ENCODE measurements at regions not wholly inside any gene's neighbourhood (a gene's known extent, or its start where the extent isn't known, plus 50 kb on each side); places are given as distances from the start of the nearest gene placed in this dataset.

DNA sequence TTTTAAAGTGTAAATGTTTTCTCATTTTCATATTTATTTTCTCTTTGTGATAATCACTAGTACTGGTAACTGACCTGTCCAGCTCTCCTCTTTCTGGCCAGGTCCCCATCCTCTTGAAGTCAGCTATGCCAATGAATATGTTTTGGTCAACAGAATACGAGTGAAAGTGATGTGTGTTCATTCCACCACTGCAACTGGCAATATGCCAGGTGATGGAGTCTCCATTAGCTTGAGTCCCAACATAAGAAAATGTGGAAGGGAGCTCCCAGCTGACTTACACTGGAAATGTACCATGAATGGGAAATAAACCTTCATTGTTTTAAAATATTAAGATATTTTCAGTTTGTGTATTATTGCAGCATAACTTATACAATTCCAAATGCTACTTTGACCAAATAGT, 75.8 kb downstream of the CCDC34 start:
- POLR2A ChIA-PET, result no interaction called here
- Histone ChIP-seq H3K27ac (no peak overlapping the region), H3K4me1 (peaks cover 11% of the 10 kb centered on the region), H3K9me3 (peaks cover 18% of the 10 kb centered on the region), H3K4me3 (no peak overlapping the region), H3K4me2 (no peak overlapping the region)
- no peak for FAIRE-seq
- no peak for TF ChIP-seq HEYL (CRISPR knock-in tag; IDR thresholded peaks at IDR 0.05)
- TF ChIP-seq CHD4 (IDR thresholded peaks at IDR 0.05; ENCODE audit: borderline replicate concordance), result no peak
- no peak for TF ChIP-seq ATOH8 (CRISPR knock-in tag; IDR thresholded peaks at IDR 0.05; ENCODE audit: low read depth)
- no peak for TF ChIP-seq PHF8 (IDR thresholded peaks at IDR 0.05; ENCODE audit: borderline replicate concordance, low read depth)
- no peak for TF ChIP-seq HOXB13 (CRISPR knock-in tag; IDR thresholded peaks at IDR 0.05; ENCODE audit: low read depth)
- no peak for TF ChIP-seq EHF (CRISPR knock-in tag; IDR thresholded peaks at IDR 0.05)
- no peak for TF ChIP-seq ELK1 (IDR thresholded peaks at IDR 0.05; ENCODE audit: low read depth, low read length)
- TF ChIP-seq, protein P1, sequence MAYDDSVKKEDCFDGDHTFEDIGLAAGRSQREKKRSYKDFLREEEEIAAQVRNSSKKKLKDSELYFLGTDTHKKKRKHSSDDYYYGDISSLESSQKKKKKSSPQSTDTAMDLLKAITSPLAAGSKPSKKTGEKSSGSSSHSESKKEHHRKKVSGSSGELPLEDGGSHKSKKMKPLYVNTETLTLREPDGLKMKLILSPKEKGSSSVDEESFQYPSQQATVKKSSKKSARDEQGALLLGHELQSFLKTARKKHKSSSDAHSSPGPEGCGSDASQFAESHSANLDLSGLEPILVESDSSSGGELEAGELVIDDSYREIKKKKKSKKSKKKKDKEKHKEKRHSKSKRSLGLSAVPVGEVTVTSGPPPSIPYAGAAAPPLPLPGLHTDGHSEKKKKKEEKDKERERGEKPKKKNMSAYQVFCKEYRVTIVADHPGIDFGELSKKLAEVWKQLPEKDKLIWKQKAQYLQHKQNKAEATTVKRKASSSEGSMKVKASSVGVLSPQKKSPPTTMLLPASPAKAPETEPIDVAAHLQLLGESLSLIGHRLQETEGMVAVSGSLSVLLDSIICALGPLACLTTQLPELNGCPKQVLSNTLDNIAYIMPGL (CRISPR knock-in tag; IDR thresholded peaks at IDR 0.05; ENCODE audit: borderline replicate concordance), result no peak
- no peak for TF ChIP-seq JUNB (IDR thresholded peaks at IDR 0.05)
- TF ChIP-seq TP53 (CRISPR knock-in tag; IDR thresholded peaks at IDR 0.05), result no peak
- TF ChIP-seq EHMT2 (IDR thresholded peaks at IDR 0.05; ENCODE audit: low read depth), result no peak
- TF ChIP-seq MAX (IDR thresholded peaks at IDR 0.05), result no peak
- TF ChIP-seq CBX2 (IDR thresholded peaks at IDR 0.05; ENCODE audit: borderline replicate concordance, low read depth), result no peak
- TF ChIP-seq FOXS1 (CRISPR knock-in tag; IDR thresholded peaks at IDR 0.05), result no peak
- no peak for TF ChIP-seq JUN (IDR thresholded peaks at IDR 0.05)
- TF ChIP-seq E2F6 (IDR thresholded peaks at IDR 0.05; ENCODE audit: borderline replicate concordance, low read depth), result no peak
- no peak for TF ChIP-seq HDAC2 (IDR thresholded peaks at IDR 0.05)
- no peak for TF ChIP-seq SREBF2 (IDR thresholded peaks at IDR 0.05)
- no peak for TF ChIP-seq CHD2 (IDR thresholded peaks at IDR 0.05; ENCODE audit: low read length, partially characterized antibody)
- 80% methylated on average over 1 of the region's 1 CpG for WGBS (ENCODE audit: missing lambda C conversion rate)
- CTCF ChIA-PET, result interaction anchor here (0.7 to 7.3 kb wide), 5 partner anchors 9 to 103 kb away, joined by 4 to 48 read pairs (median 6); no protein-coding TSS in a partner anchor
- ATAC-seq, result no peak
- no peak for DNase-seq (ENCODE audit: low read depth in 1 of 2, low spot score in 1 of 2)

DNA sequence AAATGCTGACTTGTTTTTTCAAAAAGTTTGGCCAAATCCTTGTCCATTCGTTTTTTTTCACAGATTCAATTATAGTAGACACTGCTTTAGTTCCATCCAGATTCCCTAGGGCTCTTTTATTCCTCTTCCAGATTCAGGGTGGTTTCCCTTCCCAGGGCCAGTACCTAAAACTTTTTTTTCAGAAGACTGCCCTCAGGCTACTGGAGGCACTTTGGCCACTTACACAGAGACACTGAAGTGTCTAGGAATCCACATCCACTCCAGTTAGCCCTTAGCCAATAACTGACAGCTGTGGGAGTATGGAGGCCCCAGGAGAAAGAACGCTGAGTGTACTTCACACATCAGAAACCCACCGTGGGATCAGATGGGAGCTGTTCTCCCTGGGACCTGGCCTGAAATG, 77.3 kb downstream of the CCDC34 start:
- Histone ChIP-seq H3K4me1 (peaks cover 20% of the 10 kb centered on the region), H3K9me3 (peaks cover 5% of the 10 kb centered on the region; the same call in 2 of the 3 replicates), H3K27ac (0 out of 6 replicates have a peak overlapping the region, but pooled peaks of 1 of the 2 experiments have one; percentile 36), H3K4me3 (no peak overlapping the region), H3K4me2 (no peak overlapping the region)
- FAIRE-seq (no peak), DNase-seq (ENCODE audit: low read depth in 1 of 2, low spot score in 1 of 2) (no peak), ATAC-seq (no peak)
- CTCF ChIA-PET, result interaction anchor here (0.7 to 7.3 kb wide), 4 partner anchors 11 to 102 kb away, joined by 3 to 48 read pairs (median 6); no protein-coding TSS in a partner anchor
- POLR2A ChIA-PET, result no interaction called here
- WGBS (ENCODE audit: missing lambda C conversion rate), result 73% methylated on average over 3 of the region's 3 CpGs
- no peak for TF ChIP-seq RNF2 (IDR thresholded peaks at IDR 0.05; ENCODE audit: borderline replicate concordance, low read depth)
- TF ChIP-seq CEBPB (IDR thresholded peaks at IDR 0.05), result no peak
